Naive thymus-derived CD8-positive, alpha-beta T cell (primary cell): ENCODE measurements at regions not wholly inside any gene's neighbourhood (a gene's known extent, or its start where the extent isn't known, plus 50 kb on each side); places are given as distances from the start of the nearest gene placed in this dataset.
"Not testable (repeated sequence)": the region's sequence is repeated elsewhere in the genome, so short reads cannot be mapped to it uniquely, and the experiment has no call there.

Experiments used
- ATAC-seq, 2 donors: fragments of 150-1000 bp; cut with Tn5 transposase in 1 of 2; sonication (Bioruptor Pico), chemical (Tn5 transposase) in 1 of 2; 1 replicate in 1 of 2; 2 replicates in 1 of 2; pipeline ENCODE4 v1.10.0; 2021; ENCODE audit warnings: mild to moderate bottlenecking in 2 of 2, moderate library complexity in 2 of 2
- POLR2A ChIA-PET: fragments of 350-600 bp; sonication (Branson Sonifier 250); formaldehyde crosslinking; loops from one replicate; lab custom pipeline; 2021; ENCODE audit warnings: antibody characterized with exemption; lab: Charles Lee
- DNase-seq, 10 donors: peaks; one replicate each; pipeline versions ENCODE4 v3.0.0 to v3.0.0-alpha.2; 2020 to 2022
- H3K27ac Mint-ChIP-seq, 10 donors: one replicate each; pipeline ENCODE4 v1.8.0; 2020 to 2022; ENCODE audit warnings: mild to moderate bottlenecking in 10 of 10, mixed read lengths in 10 of 10, moderate library complexity in 4 of 10, inconsistent platforms in 1 of 10
- H3K27me3 Mint-ChIP-seq, 5 donors: one replicate each; pipeline ENCODE4 v1.8.0; 2021 to 2022; ENCODE audit warnings: mixed read lengths in 5 of 5
- H3K36me3 Mint-ChIP-seq, 3 donors: one replicate each; pipeline ENCODE4 v1.8.0; 2020 to 2022; ENCODE audit warnings: mixed read lengths in 3 of 3, mild to moderate bottlenecking in 2 of 3, inconsistent platforms in 1 of 3
- H3K4me1 Mint-ChIP-seq, 4 donors: one replicate each; pipeline ENCODE4 v1.8.0; 2021 to 2022; ENCODE audit warnings: mixed read lengths in 4 of 4
- H3K4me3 Mint-ChIP-seq, 10 donors: one replicate each; pipeline ENCODE4 v1.8.0; 2020 to 2022; ENCODE audit warnings: mild to moderate bottlenecking in 10 of 10, mixed read lengths in 10 of 10, moderate library complexity in 6 of 10, inconsistent platforms in 1 of 10
- H3K9me3 Mint-ChIP-seq, 9 donors: one replicate each; pipeline ENCODE4 v1.8.0; 2020 to 2022; ENCODE audit warnings: mixed read lengths in 9 of 9, mild to moderate bottlenecking in 3 of 9, inconsistent platforms in 1 of 9, moderate library complexity in 1 of 9

GRCh38 chr6:134593442-134593841 lies 275.5 kb upstream of the SGK1 start:
- no peak for ATAC-seq
- peaks cover 0 to 8% (median 6%) of the 10 kb centered on the region in 4 donors for H3K4me1 Mint-ChIP-seq
- H3K36me3 Mint-ChIP-seq, result no peaks in the 10 kb centered on the region
- no peak for DNase-seq
- POLR2A ChIA-PET, result no interaction called here
- H3K4me3 Mint-ChIP-seq, result no peak overlapping the region
- H3K27me3 Mint-ChIP-seq, result no peaks in the 10 kb centered on the region
- H3K27ac Mint-ChIP-seq, result no peak overlapping the region
- no peaks in the 10 kb centered on the region for H3K9me3 Mint-ChIP-seq

DNA sequence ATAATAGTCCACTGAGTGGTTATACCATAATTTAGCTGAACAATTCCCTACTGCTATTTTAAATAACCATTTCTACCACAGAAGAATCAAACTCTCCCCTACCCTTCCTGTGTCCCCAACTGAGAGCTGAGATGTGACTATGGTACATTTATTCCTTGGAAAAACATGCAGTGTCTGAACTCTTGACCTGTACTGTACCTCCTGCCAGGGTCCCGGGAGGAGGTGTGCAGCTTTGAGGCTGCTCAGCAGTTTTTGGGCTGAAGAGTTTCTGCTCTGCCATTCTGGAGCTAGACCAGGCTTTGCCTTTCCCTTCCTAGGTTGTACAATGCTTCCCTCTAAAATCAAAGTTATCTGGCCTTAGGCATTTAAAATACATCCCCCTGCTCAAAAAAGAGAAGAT lies 275.1 kb upstream of the SGK1 start:
- POLR2A ChIA-PET, result interaction anchor here (0.6 kb wide), 1 partner anchor 30 kb away, joined by 3 read pairs; no protein-coding TSS in a partner anchor
- H3K27ac Mint-ChIP-seq, result no peak overlapping the region

DNA sequence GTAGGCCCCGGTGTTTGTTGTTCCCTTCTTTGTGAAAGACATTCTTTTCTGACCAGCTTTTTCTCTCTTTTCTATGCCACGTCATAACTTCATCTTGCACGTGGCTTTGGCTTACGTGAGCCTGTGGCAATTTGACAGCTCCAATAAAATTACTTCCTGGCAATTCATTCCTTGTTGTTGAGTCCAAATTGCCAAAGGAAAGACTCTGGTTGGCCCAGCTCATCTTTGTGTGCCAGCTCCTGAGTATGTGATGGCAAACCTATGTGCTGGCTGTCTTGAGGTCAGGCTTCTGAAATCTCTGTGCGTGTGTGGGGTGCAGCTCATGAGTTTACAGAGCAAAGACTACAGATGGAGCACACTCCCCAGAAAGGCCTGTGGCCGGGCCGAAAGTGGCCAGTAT lies 272.5 kb upstream of the SGK1 start:
- Mint-ChIP-seq H3K27me3 (no peaks in the 10 kb centered on the region), H3K4me3 (no peak overlapping the region), H3K27ac (no peak overlapping the region), H3K9me3 (peaks cover 0 to 6% (median 0%) of the 10 kb centered on the region in 9 donors), H3K36me3 (no peaks in the 10 kb centered on the region), H3K4me1 (peaks cover 0 to 8% (median 6%) of the 10 kb centered on the region in 4 donors)
- POLR2A ChIA-PET, result no interaction called here
- ATAC-seq (no peak), DNase-seq (no peak)

More for the DNA sequence above, 275.1 kb upstream of the SGK1 start:
- Mint-ChIP-seq H3K4me1 (peaks cover 0 to 8% (median 6%) of the 10 kb centered on the region in 4 donors), H3K27me3 (no peaks in the 10 kb centered on the region), H3K4me3 (no peak overlapping the region), H3K9me3 (peaks cover 0 to 2% (median 0%) of the 10 kb centered on the region in 9 donors), H3K36me3 (no peaks in the 10 kb centered on the region)
- DNase-seq (no peak), ATAC-seq (no peak)

GRCh38 chr6:134590004-134590403 lies 272.1 kb upstream of the SGK1 start:
- no peaks in the 10 kb centered on the region for H3K36me3 Mint-ChIP-seq
- no peak overlapping the region for H3K4me3 Mint-ChIP-seq
- POLR2A ChIA-PET, result no interaction called here
- ATAC-seq, result no peak
- no peak for DNase-seq
- H3K9me3 Mint-ChIP-seq, result peaks cover 0 to 6% (median 0%) of the 10 kb centered on the region in 9 donors
- peaks cover 0 to 6% (median 4%) of the 10 kb centered on the region in 4 donors for H3K4me1 Mint-ChIP-seq
- no peaks in the 10 kb centered on the region for H3K27me3 Mint-ChIP-seq
- peak overlapping the region in 2 of 10 donors; percentile 41 to 84 for H3K27ac Mint-ChIP-seq

DNA sequence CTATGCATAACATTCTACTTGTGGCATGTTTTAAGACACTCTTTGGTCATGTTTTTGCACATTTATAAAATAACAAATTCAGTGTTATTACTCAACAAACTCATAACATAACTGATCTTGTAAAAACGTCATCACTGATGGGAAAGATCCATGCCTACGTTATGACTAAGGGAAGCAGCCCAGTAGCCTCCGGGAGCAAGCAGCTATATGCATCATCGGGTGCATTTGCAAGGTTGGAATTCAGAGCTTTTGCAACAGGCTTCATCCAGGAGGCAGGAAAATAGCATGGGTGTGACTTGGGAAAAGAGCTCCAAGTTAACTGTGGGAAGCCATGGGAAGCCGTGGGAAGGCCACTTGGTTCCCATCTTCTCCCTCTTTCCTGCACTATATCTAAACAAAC lies 271.6 kb upstream of the SGK1 start:
- POLR2A ChIA-PET, result no interaction called here
- Mint-ChIP-seq H3K36me3 (no peaks in the 10 kb centered on the region), H3K27ac (no peak overlapping the region), H3K4me3 (no peak overlapping the region), H3K9me3 (peaks cover 0 to 6% (median 0%) of the 10 kb centered on the region in 9 donors), H3K4me1 (peaks cover 0 to 1% (median 0%) of the 10 kb centered on the region in 4 donors), H3K27me3 (no peaks in the 10 kb centered on the region)
- DNase-seq (no peak), ATAC-seq (no peak)

DNA sequence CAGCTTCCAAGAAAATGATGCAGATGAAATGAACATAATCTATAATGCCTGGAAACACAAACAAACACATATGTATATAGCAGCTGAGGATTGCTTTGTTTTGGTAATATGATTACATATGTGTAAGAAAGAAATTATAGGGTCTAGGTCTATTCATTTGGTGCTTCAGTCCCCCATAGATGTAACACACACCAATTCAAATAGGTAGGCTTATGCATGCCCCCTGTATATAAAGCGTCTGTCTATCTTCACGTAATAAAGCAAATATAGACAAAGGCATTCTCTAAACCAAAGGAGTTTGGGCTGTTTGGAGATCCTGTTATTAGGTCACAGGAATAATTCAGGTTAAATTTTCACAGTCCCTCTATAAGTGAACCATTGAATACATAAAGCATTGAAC lies 270.4 kb upstream of the SGK1 start:
- Mint-ChIP-seq H3K4me1 (no peaks in the 10 kb centered on the region), H3K36me3 (no peaks in the 10 kb centered on the region), H3K27ac (no peak overlapping the region), H3K9me3 (peaks cover 0 to 6% (median 0%) of the 10 kb centered on the region in 9 donors), H3K27me3 (no peaks in the 10 kb centered on the region), H3K4me3 (no peak overlapping the region)
- DNase-seq (no peak), ATAC-seq (no peak)
- POLR2A ChIA-PET, result interaction anchor here (0.5 kb wide), 1 partner anchor 357 kb away, joined by 5 read pairs; no protein-coding TSS in a partner anchor

DNA sequence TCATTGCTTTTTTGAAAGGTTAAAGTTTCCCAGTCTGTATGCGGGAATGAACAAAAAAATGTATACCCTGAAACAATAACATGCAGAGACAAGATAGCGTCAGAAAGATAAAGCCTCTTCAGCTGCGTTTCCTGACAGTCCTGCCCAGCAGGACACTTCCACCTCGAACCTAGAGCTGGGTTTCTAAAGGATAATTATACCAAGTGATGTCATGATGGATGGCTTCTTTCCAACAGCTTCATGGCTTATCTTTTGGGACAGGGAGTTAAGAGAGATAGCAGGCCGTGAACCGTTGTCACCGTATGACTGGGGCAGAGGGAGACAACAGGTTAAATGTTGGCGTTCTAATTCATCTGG lies 267.6 kb upstream of the SGK1 start:
- Mint-ChIP-seq H3K36me3 (no peaks in the 10 kb centered on the region), H3K27ac (no peak overlapping the region), H3K27me3 (no peaks in the 10 kb centered on the region), H3K4me1 (peaks cover 0 to under 1% (median 0%) of the 10 kb centered on the region in 4 donors), H3K4me3 (no peak overlapping the region), H3K9me3 (peaks cover 0 to 6% (median 0%) of the 10 kb centered on the region in 9 donors)
- POLR2A ChIA-PET, result no interaction called here
- ATAC-seq (no peak), DNase-seq (no peak)

DNA sequence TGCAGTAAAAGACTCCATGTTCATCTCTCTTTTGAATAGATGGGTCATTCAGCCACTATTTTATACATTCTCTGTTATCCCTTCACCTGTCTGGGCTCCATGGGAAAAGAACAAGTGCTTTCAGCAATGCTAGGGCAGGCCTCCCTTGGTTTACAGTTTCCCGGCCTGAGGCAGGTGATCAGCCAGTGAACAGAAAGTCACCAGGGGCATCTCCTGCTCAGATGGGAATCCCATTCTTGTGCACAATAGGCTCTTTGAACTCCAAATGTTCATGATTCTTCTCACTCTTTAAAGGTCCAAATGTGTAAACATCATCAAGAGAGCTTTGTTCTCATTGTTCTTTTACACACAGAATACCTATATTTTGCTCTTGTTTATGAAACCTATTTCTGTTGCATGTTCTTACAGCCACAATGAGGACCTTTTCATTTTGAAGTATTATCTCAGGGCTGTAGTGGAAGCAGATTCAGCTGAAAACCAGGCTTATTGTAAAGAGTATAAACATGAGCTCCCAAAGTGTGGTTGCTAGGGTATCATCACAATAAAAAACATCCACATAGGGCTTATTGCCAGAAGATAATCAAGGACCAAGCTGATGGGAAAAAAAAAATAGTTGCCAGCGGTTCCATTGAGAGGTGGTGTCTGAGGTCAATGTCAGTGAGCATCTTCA lies 267.1 kb upstream of the SGK1 start:
- Mint-ChIP-seq H3K4me1 (peaks cover 0 to 2% (median 0%) of the 10 kb centered on the region in 4 donors), H3K27ac (no peak overlapping the region), H3K4me3 (no peak overlapping the region), H3K27me3 (no peaks in the 10 kb centered on the region), H3K36me3 (no peaks in the 10 kb centered on the region), H3K9me3 (peaks cover 0 to 8% (median 0%) of the 10 kb centered on the region in 9 donors)
- ATAC-seq, result no peak
- POLR2A ChIA-PET, result no interaction called here
- no peak for DNase-seq

GRCh38 chr6:134577998-134578397 lies 260.1 kb upstream of the SGK1 start:
- POLR2A ChIA-PET, result no interaction called here
- peaks cover 0 to 2% (median under 1%) of the 10 kb centered on the region in 4 donors for H3K4me1 Mint-ChIP-seq
- ATAC-seq (no peak), DNase-seq (no peak)
- peaks cover 0 to 11% (median 3%) of the 10 kb centered on the region in 9 donors for H3K9me3 Mint-ChIP-seq
- H3K4me3 Mint-ChIP-seq, result no peak overlapping the region
- peaks cover 0 to 2% (median 0%) of the 10 kb centered on the region in 5 donors for H3K27me3 Mint-ChIP-seq
- peak overlapping the region in 1 of 10 donors; percentile 29 for H3K27ac Mint-ChIP-seq
- H3K36me3 Mint-ChIP-seq, result peaks cover 0 to 9% (median 8%) of the 10 kb centered on the region in 3 donors

- POLR2A ChIA-PET, result no interaction called here
- DNase-seq (no peak), ATAC-seq (no peak)
- H3K36me3 Mint-ChIP-seq, result peaks cover 0 to 9% (median 8%) of the 10 kb centered on the region in 3 donors
- H3K27me3 Mint-ChIP-seq, result peaks cover 0 to 2% (median 0%) of the 10 kb centered on the region in 5 donors
- peaks cover 1 to 2% (median 2%) of the 10 kb centered on the region in 4 donors for H3K4me1 Mint-ChIP-seq
- no peak overlapping the region for H3K27ac Mint-ChIP-seq
- H3K4me3 Mint-ChIP-seq, result no peak overlapping the region
- H3K9me3 Mint-ChIP-seq, result peaks cover 0 to 11% (median 3%) of the 10 kb centered on the region in 9 donors
These were observed 257.3 kb upstream of the SGK1 start for GRCh38 chr6:134575221-134575620.

GRCh38 chr6:134574491-134574890 lies 256.6 kb upstream of the SGK1 start:
- DNase-seq (no peak), ATAC-seq (no peak)
- Mint-ChIP-seq H3K27me3 (no peaks in the 10 kb centered on the region), H3K9me3 (peaks cover 0 to 11% (median 2%) of the 10 kb centered on the region in 9 donors), H3K4me3 (no peak overlapping the region), H3K36me3 (peaks cover 0 to 8% (median 4%) of the 10 kb centered on the region in 3 donors), H3K4me1 (peaks cover 7 to 10% (median 9%) of the 10 kb centered on the region in 4 donors), H3K27ac (no peak overlapping the region)
- POLR2A ChIA-PET, result no interaction called here

DNA sequence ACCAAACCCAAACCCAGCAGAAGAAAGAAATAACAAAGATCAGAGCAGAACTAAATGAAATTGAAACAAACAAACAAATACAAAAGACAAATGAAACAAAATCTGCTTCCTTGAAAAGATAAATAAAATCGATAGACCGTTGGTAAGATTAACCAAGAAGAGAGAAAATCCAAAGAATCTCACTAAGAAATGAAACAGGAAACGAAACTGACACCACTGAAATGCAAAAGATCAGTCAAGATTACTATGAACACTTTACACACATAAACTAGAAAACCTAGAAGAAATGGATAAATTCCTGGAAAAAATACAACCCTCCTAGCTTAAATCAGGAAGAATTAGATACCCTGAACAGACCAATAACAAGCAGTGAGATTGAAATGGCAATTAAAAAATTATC lies 252.1 kb upstream of the SGK1 start:
- POLR2A ChIA-PET, H3K27me3 Mint-ChIP-seq, ATAC-seq, H3K9me3 Mint-ChIP-seq: not testable (repeated sequence)
- H3K27ac Mint-ChIP-seq, result peak overlapping the region in 8 of 10 donors; percentile 0 to 72 (median 32)
- H3K4me1 Mint-ChIP-seq, result peaks cover 7 to 20% (median 15%) of the 10 kb centered on the region in 4 donors
- peak in 2 of 10 donors; percentile 1 for DNase-seq
- H3K4me3 Mint-ChIP-seq, result peak overlapping the region; percentile 1 to 58 (median 37)
- H3K36me3 Mint-ChIP-seq, result peaks cover 0 to 11% (median 0%) of the 10 kb centered on the region in 3 donors

GRCh38 chr6:134564705-134565104 lies 246.8 kb upstream of the SGK1 start:
- Mint-ChIP-seq H3K9me3 (peaks cover 0 to 10% (median 0%) of the 10 kb centered on the region in 9 donors), H3K4me3 (no peak overlapping the region), H3K27ac (peak overlapping the region in 1 of 10 donors; percentile 13), H3K36me3 (peaks cover 0 to 11% (median 0%) of the 10 kb centered on the region in 3 donors), H3K27me3 (peaks cover 0 to 6% (median 0%) of the 10 kb centered on the region in 5 donors), H3K4me1 (peaks cover under 1 to 19% (median 8%) of the 10 kb centered on the region in 4 donors)
- ATAC-seq (no peak), DNase-seq (no peak)
- POLR2A ChIA-PET, result no interaction called here
